Fibroblast of lung (primary cell): ENCODE measurements at regions not wholly inside any gene's neighbourhood (a gene's known extent, or its start where the extent isn't known, plus 50 kb on each side); places are given as distances from the start of the nearest gene placed in this dataset.
A peak's percentile ranks its signal among the peaks of the same experiment; 100 is the strongest.

Experiments
- DNase-seq, 2 donors: peaks; one replicate each; pipeline versions ENCODE4 v3.0.0 to v3.0.0-alpha.2; 2010; ENCODE audit warnings: low read depth in 2 of 2
- H2AFZ ChIP-seq: 2 replicates; pipeline ENCODE4 v1.5.1; 2012; ENCODE audit warnings: low read length, control low read depth, inconsistent platforms
- H3K27ac ChIP-seq: 2 replicates; pipeline ENCODE4 v1.5.1; 2011; ENCODE audit warnings: low read length, control low read depth; ENCODE audit not compliant: insufficient read depth
- H3K27me3 ChIP-seq: 2 replicates; pipeline ENCODE4 v1.5.1; 2011; ENCODE audit warnings: mild to moderate bottlenecking, low read length; ENCODE audit not compliant: control insufficient read depth, insufficient read depth
- H3K36me3 ChIP-seq: 2 replicates; pipeline ENCODE4 v1.5.1; 2011; ENCODE audit warnings: low read length; ENCODE audit not compliant: control insufficient read depth, insufficient read depth
- H3K4me1 ChIP-seq: 2 replicates; pipeline ENCODE4 v1.5.1; 2011; ENCODE audit warnings: low read length; ENCODE audit not compliant: control insufficient read depth, insufficient read depth; ENCODE audit errors: extremely low read depth
- H3K4me2 ChIP-seq: 2 replicates; pipeline ENCODE4 v1.5.1; 2011; ENCODE audit warnings: low read length, control low read depth; ENCODE audit not compliant: insufficient read depth; ENCODE audit errors: extremely low read depth
- H3K4me3 ChIP-seq, 4 experiments: fragments of 200-600 bp in 1 of 4; sonication (generic) in 1 of 4; replicated peaks in 1 of 4; 2 replicates each; pipeline ENCODE4 v1.5.1; 2011 to 2016; ENCODE audit warnings: low read length in 4 of 4, low read depth in 3 of 4, mild to moderate bottlenecking in 3 of 4, control low read depth in 2 of 4, inconsistent platforms in 1 of 4, mixed read lengths in 1 of 4; ENCODE audit not compliant: insufficient read depth in 1 of 4; ENCODE audit errors: control extremely low read depth in 1 of 4
- H3K79me2 ChIP-seq: 2 replicates; pipeline ENCODE4 v1.5.1; 2012; ENCODE audit warnings: mild to moderate bottlenecking, low read length, inconsistent platforms; ENCODE audit not compliant: control insufficient read depth, insufficient read depth
- H3K9ac ChIP-seq: 2 replicates; pipeline ENCODE4 v1.5.1; 2011; ENCODE audit warnings: mild to moderate bottlenecking, low read length, control low read depth; ENCODE audit not compliant: insufficient read depth
- H3K9me3 ChIP-seq: 2 replicates; pipeline ENCODE4 v1.5.1; 2012; ENCODE audit warnings: low read depth, low read length; ENCODE audit not compliant: control insufficient read depth, insufficient read depth
- H4K20me1 ChIP-seq: 2 replicates; pipeline ENCODE4 v1.5.1; 2011; ENCODE audit warnings: low read length; ENCODE audit not compliant: control insufficient read depth, insufficient read depth; ENCODE audit errors: extremely low read depth
- EZH2 ChIP-seq: IDR thresholded peaks from 2 replicates; pipeline ENCODE4 v1.5.1; 2012; ENCODE audit warnings: low read length, control low read depth, mild to moderate bottlenecking; ENCODE audit errors: missing control alignments
- TF ChIP-seq, protein P1 (sequence below), 2 donors: IDR thresholded peaks in 1 of 2; conservative IDR thresholded peaks in 1 of 2; 1 replicate in 1 of 2; 2 replicates in 1 of 2; pipeline ENCODE4 v1.5.1; 2011 to 2012; ENCODE audit warnings: low read length in 2 of 2, control low read depth in 1 of 2, inconsistent platforms in 1 of 2, low read depth in 1 of 2, mild to moderate bottlenecking in 1 of 2

- TF ChIP-seq, protein P1, sequence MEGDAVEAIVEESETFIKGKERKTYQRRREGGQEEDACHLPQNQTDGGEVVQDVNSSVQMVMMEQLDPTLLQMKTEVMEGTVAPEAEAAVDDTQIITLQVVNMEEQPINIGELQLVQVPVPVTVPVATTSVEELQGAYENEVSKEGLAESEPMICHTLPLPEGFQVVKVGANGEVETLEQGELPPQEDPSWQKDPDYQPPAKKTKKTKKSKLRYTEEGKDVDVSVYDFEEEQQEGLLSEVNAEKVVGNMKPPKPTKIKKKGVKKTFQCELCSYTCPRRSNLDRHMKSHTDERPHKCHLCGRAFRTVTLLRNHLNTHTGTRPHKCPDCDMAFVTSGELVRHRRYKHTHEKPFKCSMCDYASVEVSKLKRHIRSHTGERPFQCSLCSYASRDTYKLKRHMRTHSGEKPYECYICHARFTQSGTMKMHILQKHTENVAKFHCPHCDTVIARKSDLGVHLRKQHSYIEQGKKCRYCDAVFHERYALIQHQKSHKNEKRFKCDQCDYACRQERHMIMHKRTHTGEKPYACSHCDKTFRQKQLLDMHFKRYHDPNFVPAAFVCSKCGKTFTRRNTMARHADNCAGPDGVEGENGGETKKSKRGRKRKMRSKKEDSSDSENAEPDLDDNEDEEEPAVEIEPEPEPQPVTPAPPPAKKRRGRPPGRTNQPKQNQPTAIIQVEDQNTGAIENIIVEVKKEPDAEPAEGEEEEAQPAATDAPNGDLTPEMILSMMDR (conservative IDR thresholded peaks at IDR 0.05 in 1 of 2, IDR thresholded peaks at IDR 0.05 in 1 of 2; ENCODE audit: low read depth in 1 of 2, low read length in 2 of 2): no peak
- no peak for TF ChIP-seq EZH2
- Histone ChIP-seq H3K4me2 (no peak overlapping the region), H3K9ac (no peak overlapping the region), H3K27me3 (no peaks in the 10 kb centered on the region), H3K79me2 (no peaks in the 10 kb centered on the region), H2AFZ (no peak overlapping the region), H3K4me1 (peaks cover 5% of the 10 kb centered on the region), H3K9me3 (no peaks in the 10 kb centered on the region), H4K20me1 (no peaks in the 10 kb centered on the region), H3K27ac (no peak overlapping the region), H3K4me3 (no peak overlapping the region), H3K36me3 (no peaks in the 10 kb centered on the region)
- DNase-seq: peak in 1 of 2 donors; percentile 14
Measured at GRCh38 chr6:139819776-139820175, 445.3 kb upstream of the CITED2 start.

DNA sequence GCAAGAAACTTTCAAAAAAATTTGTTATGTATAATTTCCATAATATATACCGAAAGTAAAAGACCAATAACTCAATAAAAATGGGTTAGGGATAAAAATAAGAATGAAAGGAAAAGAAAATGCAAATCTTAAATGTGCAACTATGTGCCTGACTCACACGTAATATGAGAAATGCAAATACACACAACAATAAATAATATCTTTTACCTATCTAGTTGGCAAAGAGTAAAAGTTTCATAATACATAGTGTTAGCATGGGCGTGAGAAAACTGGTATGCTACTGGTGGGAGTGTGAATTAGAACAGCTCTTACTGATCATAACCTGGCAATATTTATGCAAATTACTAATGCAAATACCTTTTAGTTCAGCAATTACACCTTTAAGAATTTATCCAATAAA is 438.5 kb upstream of the CITED2 start:
- H3K4me1 ChIP-seq: no peaks in the 10 kb centered on the region
- H3K4me2 ChIP-seq: no peak overlapping the region
- H4K20me1 ChIP-seq: no peaks in the 10 kb centered on the region
- H3K36me3 ChIP-seq: no peaks in the 10 kb centered on the region
- no peak overlapping the region for H3K9ac ChIP-seq
- no peak overlapping the region for H3K4me3 ChIP-seq
- no peak for TF ChIP-seq EZH2
- TF ChIP-seq, protein P1 (conservative IDR thresholded peaks at IDR 0.05 in 1 of 2, IDR thresholded peaks at IDR 0.05 in 1 of 2; ENCODE audit: low read depth in 1 of 2, low read length in 2 of 2): no peak
- H3K27me3 ChIP-seq: no peaks in the 10 kb centered on the region
- DNase-seq: no peak
- H3K9me3 ChIP-seq: no peaks in the 10 kb centered on the region
- H2AFZ ChIP-seq: no peak overlapping the region
- no peaks in the 10 kb centered on the region for H3K79me2 ChIP-seq
- H3K27ac ChIP-seq: no peak overlapping the region

GRCh38 chr6:139801571-139802321 is 427.3 kb upstream of the CITED2 start:
- Histone ChIP-seq H3K4me2 (no peak overlapping the region), H4K20me1 (no peaks in the 10 kb centered on the region), H3K9ac (no peak overlapping the region), H3K9me3 (no peaks in the 10 kb centered on the region), H3K4me1 (no peaks in the 10 kb centered on the region), H2AFZ (no peak overlapping the region), H3K4me3 (no peak overlapping the region), H3K27me3 (no peaks in the 10 kb centered on the region), H3K36me3 (no peaks in the 10 kb centered on the region), H3K79me2 (no peaks in the 10 kb centered on the region), H3K27ac (no peak overlapping the region)
- peak; percentile 22 to 43 for DNase-seq
- TF ChIP-seq, protein P1 (conservative IDR thresholded peaks at IDR 0.05 in 1 of 2, IDR thresholded peaks at IDR 0.05 in 1 of 2; ENCODE audit: low read depth in 1 of 2, low read length in 2 of 2): no peak
- TF ChIP-seq EZH2: no peak
